Endothelial cell of umbilical vein (primary cell): ENCODE measurements at regions not wholly inside any gene's neighbourhood (a gene's known extent, or its start where the extent isn't known, plus 50 kb on each side); places are given as distances from the start of the nearest gene placed in this dataset.

Source experiments
- EZH2 ChIP-seq: IDR thresholded peaks from 2 replicates; pipeline ENCODE4 v1.6.1; 2012; ENCODE audit warnings: borderline replicate concordance, low read depth, mild to moderate bottlenecking, moderate library complexity, low read length, inconsistent platforms; ENCODE audit not compliant: severe bottlenecking
- FOS ChIP-seq: IDR thresholded peaks from 2 replicates; pipeline ENCODE4 v1.6.1; 2011; ENCODE audit warnings: mild to moderate bottlenecking, low read length, moderate library complexity, borderline replicate concordance; ENCODE audit not compliant: insufficient read depth
- GATA2 ChIP-seq: IDR thresholded peaks from 2 replicates; pipeline ENCODE4 v1.7.0; 2011; ENCODE audit warnings: low read depth, mild to moderate bottlenecking, moderate library complexity, mixed read lengths, low read length; ENCODE audit not compliant: insufficient read length, insufficient read depth
- JUN ChIP-seq: IDR thresholded peaks from 2 replicates; pipeline ENCODE4 v1.6.1; 2011; ENCODE audit warnings: borderline replicate concordance, low read depth; ENCODE audit not compliant: insufficient read length, insufficient read depth
- MYC ChIP-seq: IDR thresholded peaks from one replicate; pipeline ENCODE4 v1.6.1; 2011; ENCODE audit warnings: mild to moderate bottlenecking, low read depth, low read length
- POLR2A ChIP-seq: IDR thresholded peaks from 2 replicates; pipeline ENCODE4 v1.6.1; 2012; ENCODE audit warnings: low read depth, mild to moderate bottlenecking, control low read depth, low read length
- POLR2AphosphoS5 ChIP-seq: IDR thresholded peaks from 2 replicates; pipeline ENCODE4 v1.6.1; 2012; ENCODE audit warnings: low read depth, mild to moderate bottlenecking, control low read depth, low read length, moderate library complexity; ENCODE audit not compliant: insufficient read depth
- TF ChIP-seq, protein P1 (sequence below), 2 donors: IDR thresholded peaks; 1 replicate in 1 of 2; 2 replicates in 1 of 2; pipeline ENCODE4 v1.5.1; 2011; ENCODE audit warnings: low read length in 2 of 2, mild to moderate bottlenecking in 2 of 2, moderate library complexity in 2 of 2, control low read depth in 1 of 2, inconsistent platforms in 1 of 2, low read depth in 1 of 2; ENCODE audit not compliant: insufficient read depth in 1 of 2; ENCODE audit errors: extremely low read depth in 1 of 2
- TF ChIP-seq, protein P2 (sequence below): IDR thresholded peaks from 2 replicates; pipeline ENCODE4 v1.6.1; 2011; ENCODE audit not compliant: insufficient read depth, insufficient read length

GRCh38 chr5:99331061-99331460 lies 402.3 kb upstream of the CHD1 start:
- TF ChIP-seq, protein P1, sequence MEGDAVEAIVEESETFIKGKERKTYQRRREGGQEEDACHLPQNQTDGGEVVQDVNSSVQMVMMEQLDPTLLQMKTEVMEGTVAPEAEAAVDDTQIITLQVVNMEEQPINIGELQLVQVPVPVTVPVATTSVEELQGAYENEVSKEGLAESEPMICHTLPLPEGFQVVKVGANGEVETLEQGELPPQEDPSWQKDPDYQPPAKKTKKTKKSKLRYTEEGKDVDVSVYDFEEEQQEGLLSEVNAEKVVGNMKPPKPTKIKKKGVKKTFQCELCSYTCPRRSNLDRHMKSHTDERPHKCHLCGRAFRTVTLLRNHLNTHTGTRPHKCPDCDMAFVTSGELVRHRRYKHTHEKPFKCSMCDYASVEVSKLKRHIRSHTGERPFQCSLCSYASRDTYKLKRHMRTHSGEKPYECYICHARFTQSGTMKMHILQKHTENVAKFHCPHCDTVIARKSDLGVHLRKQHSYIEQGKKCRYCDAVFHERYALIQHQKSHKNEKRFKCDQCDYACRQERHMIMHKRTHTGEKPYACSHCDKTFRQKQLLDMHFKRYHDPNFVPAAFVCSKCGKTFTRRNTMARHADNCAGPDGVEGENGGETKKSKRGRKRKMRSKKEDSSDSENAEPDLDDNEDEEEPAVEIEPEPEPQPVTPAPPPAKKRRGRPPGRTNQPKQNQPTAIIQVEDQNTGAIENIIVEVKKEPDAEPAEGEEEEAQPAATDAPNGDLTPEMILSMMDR (IDR thresholded peaks at IDR 0.05; ENCODE audit: extremely low read depth in 1 of 2, insufficient read depth in 1 of 2, low read depth in 1 of 2, low read length in 2 of 2): no peak
- TF ChIP-seq POLR2A (no peak), POLR2AphosphoS5 (no peak), MYC (no peak), JUN (no peak), EZH2 (no peak), FOS (no peak), GATA2 (no peak)
- TF ChIP-seq, protein P2, sequence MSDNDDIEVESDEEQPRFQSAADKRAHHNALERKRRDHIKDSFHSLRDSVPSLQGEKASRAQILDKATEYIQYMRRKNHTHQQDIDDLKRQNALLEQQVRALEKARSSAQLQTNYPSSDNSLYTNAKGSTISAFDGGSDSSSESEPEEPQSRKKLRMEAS: no peak
